ENCODE measurements at regions not wholly inside any gene's neighbourhood (a gene's known extent, or its start where the extent isn't known, plus 50 kb on each side); places are given as distances from the start of the nearest gene placed in this dataset.

GRCh38 chr9:129401623-129402370 lies 219.1 kb downstream of the C9orf50 start:
- TF ChIP-seq CTCF (IDR thresholded peaks at IDR 0.05) (no peak), EP300 (IDR thresholded peaks at IDR 0.05) (no peak)
